ENCODE measurements at regions not wholly inside any gene's neighbourhood (a gene's known extent, or its start where the extent isn't known, plus 50 kb on each side); places are given as distances from the start of the nearest gene placed in this dataset.

DNA sequence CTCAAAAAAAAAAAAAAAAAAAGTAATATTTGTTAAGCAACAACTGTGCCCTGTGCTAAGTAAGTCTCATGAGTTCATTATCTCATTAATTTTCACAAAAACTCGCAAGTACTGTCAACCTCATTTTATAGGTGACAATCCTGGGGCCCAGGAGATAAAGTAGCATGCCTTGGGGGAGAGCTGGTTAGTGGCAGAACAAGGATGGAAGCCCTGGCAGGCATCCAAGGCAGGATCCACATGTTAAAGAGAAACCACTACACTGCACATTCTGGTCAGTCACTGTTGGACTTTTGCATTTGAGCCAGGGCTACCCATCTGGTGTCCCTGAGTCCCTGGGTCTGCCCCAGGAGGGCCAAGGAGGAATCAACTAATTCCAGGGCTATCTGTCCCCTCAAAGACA is 54.6 kb downstream of the ZFP36L2 start:
- Mint-ChIP-seq H3K36me3 (peaks cover 5% of the 10 kb centered on the region), H3K4me3 (peak overlapping the region; percentile 35), H3K27ac (peak overlapping the region; percentile 68), H3K27me3 (no peaks in the 10 kb centered on the region), H3K4me1 (ENCODE audit: low read depth) (peaks cover 81% of the 10 kb centered on the region), H3K9me3 (ENCODE audit: low read depth) (no peaks in the 10 kb centered on the region)

DNA sequence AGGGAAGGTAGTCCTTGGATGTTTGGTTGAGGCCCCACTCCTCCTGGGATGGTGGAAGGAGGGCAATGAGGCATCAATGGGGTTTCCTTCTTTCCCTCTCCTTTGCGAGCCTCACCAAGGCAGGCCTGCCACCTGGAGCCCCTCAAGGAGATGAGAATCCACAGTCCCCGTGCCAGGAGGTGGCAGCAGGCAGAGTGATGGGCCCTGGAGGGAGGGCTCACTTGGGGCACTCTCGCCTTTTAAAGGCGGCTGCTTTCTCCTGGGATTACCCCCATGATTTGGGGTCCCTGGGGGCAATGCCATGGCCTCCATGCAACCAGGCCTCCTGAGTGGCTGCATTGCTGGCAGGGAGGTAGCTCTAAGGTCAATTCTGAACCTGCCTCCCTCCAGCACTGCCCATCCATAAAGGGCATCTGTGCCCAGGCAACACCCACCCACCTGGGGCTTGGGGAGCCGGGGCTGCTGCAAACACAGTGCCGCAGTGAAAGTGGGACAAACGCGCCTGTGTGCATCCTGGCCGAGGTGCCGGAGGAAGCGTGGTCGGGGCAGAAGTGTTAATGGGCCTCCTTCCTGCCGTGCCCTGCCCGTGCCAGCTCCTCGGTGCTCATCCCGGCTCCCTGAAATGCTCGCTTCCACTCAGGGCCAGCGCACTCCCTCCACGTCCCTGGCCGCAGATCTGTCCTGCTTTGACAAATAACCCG is 55.9 kb downstream of the ZFP36L2 start:
- Mint-ChIP-seq H3K9me3 (ENCODE audit: low read depth) (no peaks in the 10 kb centered on the region), H3K36me3 (peaks cover 5% of the 10 kb centered on the region), H3K4me1 (ENCODE audit: low read depth) (peaks cover 74% of the 10 kb centered on the region), H3K27me3 (no peaks in the 10 kb centered on the region), H3K27ac (peak overlapping the region; percentile 97), H3K4me3 (peak overlapping the region; percentile 80)

DNA sequence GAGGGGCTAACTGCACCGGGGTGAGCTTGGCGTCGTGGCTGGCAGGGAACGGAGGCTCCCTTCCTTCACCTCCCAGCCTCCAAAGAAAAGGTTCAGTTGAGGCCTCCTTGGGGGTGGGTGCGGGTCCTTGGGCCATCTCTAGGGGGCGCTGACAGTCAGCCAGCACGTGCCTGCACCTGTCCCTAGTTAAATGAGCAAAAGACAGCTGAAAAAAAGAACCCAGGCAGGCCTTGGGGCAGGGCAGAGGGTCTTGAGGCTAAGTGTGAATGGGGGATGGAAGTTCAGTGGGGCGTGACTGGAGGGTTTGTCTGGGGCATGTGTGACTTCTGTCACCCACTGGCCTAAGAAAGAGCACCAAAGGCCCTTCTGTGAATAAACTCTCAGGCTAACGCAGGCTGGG is 56.4 kb downstream of the ZFP36L2 start:
- peak overlapping the region; percentile 80 for H3K4me3 Mint-ChIP-seq
- no peaks in the 10 kb centered on the region for H3K9me3 Mint-ChIP-seq (ENCODE audit: low read depth)
- H3K36me3 Mint-ChIP-seq: peaks cover 2% of the 10 kb centered on the region
- peak overlapping the region; percentile 97 for H3K27ac Mint-ChIP-seq
- H3K27me3 Mint-ChIP-seq: no peaks in the 10 kb centered on the region
- H3K4me1 Mint-ChIP-seq (ENCODE audit: low read depth): peaks cover 73% of the 10 kb centered on the region

DNA sequence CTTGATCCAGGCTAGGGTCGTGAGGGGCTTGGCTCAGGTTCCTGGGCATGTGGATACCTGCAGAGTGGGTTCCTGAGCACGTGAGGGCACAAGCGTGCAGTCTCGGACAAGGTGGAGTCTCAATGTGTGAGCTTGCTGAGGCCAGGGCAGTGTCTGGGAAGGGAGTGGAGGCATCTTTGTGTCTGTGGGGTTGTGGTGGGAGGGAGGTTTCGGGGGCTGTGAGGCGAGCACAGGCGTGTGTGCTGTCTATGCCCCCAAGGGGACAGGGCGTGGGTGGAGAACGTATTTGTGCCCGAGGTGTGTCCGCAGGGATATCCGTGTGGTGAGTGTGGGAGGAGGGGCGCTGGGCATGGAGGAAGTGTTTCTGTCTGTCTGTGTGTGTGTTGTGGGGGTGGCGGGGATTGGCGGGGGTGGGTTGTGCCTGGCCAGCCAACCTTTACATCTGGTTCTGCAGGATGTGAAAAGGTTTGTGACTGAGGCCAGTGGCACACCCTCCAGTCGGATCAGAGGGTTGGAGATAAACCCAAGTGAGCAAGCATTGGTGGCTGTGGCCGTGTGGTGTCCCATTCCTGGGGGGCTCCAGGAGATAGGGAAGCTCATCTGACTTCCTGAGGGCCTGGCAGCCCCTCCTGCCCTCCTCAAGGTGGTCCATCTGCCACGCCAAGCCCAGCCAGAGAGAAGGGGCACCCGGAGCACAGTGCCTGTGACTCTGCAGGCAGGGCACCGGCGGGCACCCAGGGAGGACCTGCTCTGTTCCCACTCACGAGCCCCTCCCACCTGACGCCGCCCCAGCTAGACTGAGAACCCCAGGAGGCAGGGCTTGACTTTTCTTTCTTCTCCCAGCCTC is 57.1 kb downstream of the ZFP36L2 start:
- peak overlapping the region; percentile 97 for H3K27ac Mint-ChIP-seq
- H3K36me3 Mint-ChIP-seq: no peaks in the 10 kb centered on the region
- no peaks in the 10 kb centered on the region for H3K27me3 Mint-ChIP-seq
- peak overlapping the region; percentile 80 for H3K4me3 Mint-ChIP-seq
- H3K4me1 Mint-ChIP-seq (ENCODE audit: low read depth): peaks cover 68% of the 10 kb centered on the region
- H3K9me3 Mint-ChIP-seq (ENCODE audit: low read depth): no peaks in the 10 kb centered on the region

DNA sequence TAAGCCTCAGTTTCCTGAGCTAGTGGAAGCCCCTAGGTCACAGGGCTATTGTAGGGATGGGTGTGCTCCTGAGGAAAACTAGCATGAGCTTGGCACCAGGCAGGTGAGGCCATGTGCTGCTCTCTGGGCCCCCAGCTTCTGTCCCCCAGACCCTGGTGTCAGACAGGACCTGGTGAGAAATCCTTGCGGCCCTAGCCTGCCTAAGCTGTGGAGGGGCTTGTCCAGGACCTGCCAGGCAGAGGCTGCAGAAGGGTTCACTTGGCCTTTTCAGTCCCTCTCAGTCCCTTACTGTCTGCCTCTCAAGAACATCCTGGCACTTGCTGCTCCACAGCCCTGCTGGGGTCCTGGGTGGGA is 58.4 kb downstream of the ZFP36L2 start:
- Mint-ChIP-seq H3K27ac (peak overlapping the region; percentile 97), H3K36me3 (peaks cover 2% of the 10 kb centered on the region), H3K9me3 (ENCODE audit: low read depth) (no peaks in the 10 kb centered on the region), H3K4me1 (ENCODE audit: low read depth) (peaks cover 63% of the 10 kb centered on the region), H3K27me3 (no peaks in the 10 kb centered on the region), H3K4me3 (peak overlapping the region; percentile 63)

DNA sequence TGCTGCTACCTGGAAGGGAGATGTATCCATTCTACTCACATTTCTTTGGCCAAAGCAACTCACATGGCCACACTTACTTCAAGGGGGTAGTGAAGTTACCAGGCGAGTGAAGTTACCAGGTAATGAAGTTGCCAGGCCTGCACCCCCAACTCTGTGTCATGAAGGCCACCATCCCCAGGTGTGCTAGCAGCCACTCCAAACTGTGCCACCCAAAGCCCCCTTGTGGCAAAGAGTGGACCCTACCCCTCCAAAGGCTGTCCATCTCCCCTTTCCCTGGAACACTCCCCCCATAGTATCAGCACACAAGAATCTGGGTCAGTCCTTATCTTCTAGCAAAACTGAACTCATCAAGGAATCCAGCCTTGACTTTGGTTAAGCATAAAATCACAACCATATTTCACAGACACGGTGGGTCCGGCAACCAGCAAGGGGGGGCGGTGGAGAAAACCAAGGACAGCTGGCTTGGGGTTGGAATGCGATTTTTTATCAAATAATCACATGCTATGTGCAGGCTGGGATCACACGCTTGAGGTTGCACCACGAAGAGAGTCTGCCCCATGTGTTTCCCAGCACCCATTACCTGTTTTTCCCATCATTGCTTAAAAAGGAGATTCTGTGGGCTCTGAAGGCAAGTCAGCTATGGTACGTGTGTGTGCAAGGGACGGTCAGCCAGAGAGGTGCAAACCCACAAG is 60.9 kb downstream of the ZFP36L2 start:
- H3K27ac Mint-ChIP-seq: no peak overlapping the region
- H3K4me3 Mint-ChIP-seq: no peak overlapping the region
- peaks cover 2% of the 10 kb centered on the region for H3K36me3 Mint-ChIP-seq
- H3K9me3 Mint-ChIP-seq (ENCODE audit: low read depth): no peaks in the 10 kb centered on the region
- peaks cover 61% of the 10 kb centered on the region for H3K4me1 Mint-ChIP-seq (ENCODE audit: low read depth)
- H3K27me3 Mint-ChIP-seq: no peaks in the 10 kb centered on the region

DNA sequence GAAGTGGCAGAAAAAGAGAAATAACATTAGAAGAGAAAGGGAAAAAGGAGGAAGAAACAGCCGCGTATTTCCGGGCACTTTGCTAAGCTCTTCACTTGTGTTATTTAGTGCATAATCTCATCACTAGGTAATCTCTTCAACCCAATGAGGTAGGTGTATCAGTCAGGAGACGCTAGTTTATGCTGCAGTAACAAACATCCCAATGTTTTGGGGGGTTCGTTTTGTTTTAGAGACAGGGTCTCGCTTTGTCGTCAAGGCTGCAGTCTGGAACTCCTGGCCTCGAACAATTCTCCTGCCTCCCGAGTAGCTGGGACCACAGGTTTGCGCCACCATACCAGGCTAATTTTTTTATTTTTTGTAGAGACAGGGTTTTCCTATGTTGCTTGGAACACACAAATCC is 61.7 kb downstream of the ZFP36L2 start:
- H3K9me3 Mint-ChIP-seq (ENCODE audit: low read depth): no peaks in the 10 kb centered on the region
- peaks cover 2% of the 10 kb centered on the region for H3K36me3 Mint-ChIP-seq
- no peaks in the 10 kb centered on the region for H3K27me3 Mint-ChIP-seq
- no peak overlapping the region for H3K4me3 Mint-ChIP-seq
- H3K4me1 Mint-ChIP-seq (ENCODE audit: low read depth): peaks cover 62% of the 10 kb centered on the region
- H3K27ac Mint-ChIP-seq: no peak overlapping the region

DNA sequence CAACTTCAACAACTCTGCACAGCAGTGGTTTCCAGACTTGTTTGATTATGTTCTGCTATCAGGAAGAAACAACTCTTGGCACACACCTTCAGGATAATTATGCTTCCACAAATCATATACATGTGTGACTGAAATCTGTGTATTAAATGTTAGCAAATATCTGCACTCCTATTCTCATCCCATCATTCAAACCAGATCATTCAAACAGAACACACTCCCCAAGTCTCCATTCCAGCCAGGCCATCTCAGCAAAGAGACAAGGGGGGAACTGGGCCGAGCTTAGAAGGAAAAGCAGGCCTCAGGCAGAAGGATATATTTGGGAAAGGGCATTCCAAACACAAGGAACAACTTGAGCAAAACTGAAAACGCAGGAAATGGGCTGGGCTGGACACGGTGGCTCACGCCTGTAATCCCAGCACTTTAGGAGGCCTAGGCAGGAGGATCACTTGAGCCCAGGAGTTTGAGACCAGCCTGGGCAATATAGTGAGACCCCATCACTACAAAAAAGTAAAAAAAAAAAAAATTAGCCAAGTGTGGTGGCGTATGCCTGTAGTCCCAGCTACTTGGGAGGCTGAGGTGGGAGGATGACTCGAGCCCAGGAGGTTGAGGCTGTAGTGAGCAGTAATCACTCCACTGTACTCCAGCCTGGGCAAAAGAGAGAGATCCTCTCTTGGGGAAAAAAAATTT is 62.7 kb downstream of the ZFP36L2 start:
- H3K27me3 Mint-ChIP-seq: no peaks in the 10 kb centered on the region
- H3K4me3 Mint-ChIP-seq: no peak overlapping the region
- no peaks in the 10 kb centered on the region for H3K9me3 Mint-ChIP-seq (ENCODE audit: low read depth)
- H3K27ac Mint-ChIP-seq: peak overlapping the region; percentile 80
- peaks cover 2% of the 10 kb centered on the region for H3K36me3 Mint-ChIP-seq
- H3K4me1 Mint-ChIP-seq (ENCODE audit: low read depth): peaks cover 62% of the 10 kb centered on the region

DNA sequence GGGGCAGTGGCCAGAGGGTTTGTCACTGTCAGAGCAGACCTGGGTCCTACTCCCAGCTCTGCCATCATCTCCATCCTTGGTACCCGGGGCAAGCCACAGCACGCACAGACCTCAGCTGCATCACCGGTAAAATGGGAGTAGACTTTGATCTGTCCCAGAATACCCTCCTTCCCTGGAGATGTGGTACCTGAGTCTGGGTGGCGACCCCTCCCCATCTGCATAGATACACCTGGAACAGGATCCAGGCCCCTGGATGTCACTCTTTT is 64.0 kb downstream of the ZFP36L2 start:
- Mint-ChIP-seq H3K36me3 (peaks cover 2% of the 10 kb centered on the region), H3K9me3 (ENCODE audit: low read depth) (no peaks in the 10 kb centered on the region), H3K27me3 (no peaks in the 10 kb centered on the region), H3K4me3 (no peak overlapping the region), H3K4me1 (ENCODE audit: low read depth) (peaks cover 63% of the 10 kb centered on the region), H3K27ac (peak overlapping the region; percentile 50)

DNA sequence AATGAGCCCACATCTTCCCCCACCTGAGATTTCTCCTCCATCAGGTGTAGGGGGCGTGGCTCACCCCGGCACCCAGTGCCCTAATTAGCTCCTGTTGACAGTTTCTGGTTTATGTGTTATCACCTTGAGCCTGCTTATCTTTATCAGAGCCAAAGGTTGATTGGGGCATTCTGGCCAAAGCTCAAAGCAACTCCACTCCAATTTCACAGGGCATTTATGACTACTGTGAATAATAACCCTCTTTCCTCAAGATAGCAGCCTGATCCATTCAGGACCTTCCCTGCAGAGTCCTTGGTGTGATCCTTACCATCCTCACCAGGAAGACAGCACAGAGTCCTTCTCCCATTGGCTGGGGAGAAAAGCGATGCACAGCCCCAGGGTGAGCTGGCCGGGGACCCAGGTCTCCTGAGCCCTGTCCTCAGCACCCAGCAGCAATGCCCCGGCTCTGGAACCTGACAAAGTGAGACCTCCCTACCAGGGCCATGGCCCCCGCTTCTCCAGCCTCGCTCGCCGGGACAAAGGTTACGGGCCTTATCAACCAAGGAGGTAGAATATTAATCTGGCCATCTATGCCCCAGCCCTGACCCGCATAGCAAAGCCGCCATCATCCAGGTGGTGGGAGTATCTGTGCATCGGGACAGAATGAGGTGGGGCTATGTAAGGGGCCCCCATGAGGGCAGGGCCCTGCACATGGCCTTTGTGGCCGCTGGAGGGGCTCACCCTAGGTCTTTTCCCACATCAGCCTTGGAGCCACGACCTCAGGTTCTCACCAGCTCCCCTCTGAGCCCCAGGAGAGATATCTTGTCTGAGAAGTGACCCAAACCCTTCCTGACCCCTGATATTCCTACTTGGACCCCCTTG is 64.5 kb downstream of the ZFP36L2 start:
- Mint-ChIP-seq H3K36me3 (peaks cover 2% of the 10 kb centered on the region), H3K4me1 (ENCODE audit: low read depth) (peaks cover 65% of the 10 kb centered on the region), H3K27ac (peak overlapping the region; percentile 61), H3K9me3 (ENCODE audit: low read depth) (no peaks in the 10 kb centered on the region), H3K27me3 (no peaks in the 10 kb centered on the region), H3K4me3 (no peak overlapping the region)

DNA sequence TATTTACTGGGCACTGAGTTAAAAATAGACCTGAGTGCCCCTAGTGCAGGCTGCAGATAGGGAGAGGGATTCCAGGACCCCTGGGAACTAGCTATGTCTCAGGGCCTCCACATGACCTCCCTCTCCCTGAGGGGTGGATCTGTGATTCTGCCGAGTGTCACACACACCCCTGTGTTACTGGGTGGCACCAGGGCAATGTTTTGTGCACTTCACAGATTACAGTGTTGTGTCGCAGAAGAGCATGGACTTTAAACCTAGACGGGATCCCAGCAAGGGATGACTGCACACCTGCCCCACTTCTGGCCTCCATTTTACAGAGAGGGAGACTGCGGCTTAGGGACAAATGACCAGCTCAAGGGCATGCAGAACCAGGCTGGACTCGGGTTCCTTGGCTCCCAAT is 65.6 kb downstream of the ZFP36L2 start:
- H3K36me3 Mint-ChIP-seq: peaks cover 2% of the 10 kb centered on the region
- no peak overlapping the region for H3K4me3 Mint-ChIP-seq
- H3K27ac Mint-ChIP-seq: peak overlapping the region; percentile 3

DNA sequence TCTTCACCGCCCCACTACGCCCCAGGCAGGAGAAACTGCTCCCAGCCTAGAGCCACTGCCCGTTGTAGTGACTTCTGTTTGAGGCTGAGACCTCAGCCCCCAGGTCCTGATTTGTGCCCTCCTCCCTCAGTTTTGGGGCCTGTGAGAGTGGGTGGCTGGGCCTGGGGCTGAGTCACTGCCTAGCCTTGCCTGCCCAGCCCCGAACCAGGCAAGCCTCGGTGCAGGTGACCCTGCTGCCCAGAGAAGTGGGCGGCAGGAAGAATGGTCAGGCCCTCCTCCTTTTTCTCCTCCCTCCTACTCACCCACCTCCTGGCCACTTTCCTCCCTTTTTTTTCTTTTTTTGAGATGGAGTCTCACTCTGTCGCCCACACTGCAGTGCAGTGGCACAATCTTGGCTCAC is 66.6 kb downstream of the ZFP36L2 start:
- H3K4me1 Mint-ChIP-seq (ENCODE audit: low read depth): peaks cover 69% of the 10 kb centered on the region

More for the DNA sequence above, 65.6 kb downstream of the ZFP36L2 start:
- Mint-ChIP-seq H3K9me3 (ENCODE audit: low read depth) (no peaks in the 10 kb centered on the region), H3K27me3 (no peaks in the 10 kb centered on the region), H3K4me1 (ENCODE audit: low read depth) (peaks cover 68% of the 10 kb centered on the region)

DNA sequence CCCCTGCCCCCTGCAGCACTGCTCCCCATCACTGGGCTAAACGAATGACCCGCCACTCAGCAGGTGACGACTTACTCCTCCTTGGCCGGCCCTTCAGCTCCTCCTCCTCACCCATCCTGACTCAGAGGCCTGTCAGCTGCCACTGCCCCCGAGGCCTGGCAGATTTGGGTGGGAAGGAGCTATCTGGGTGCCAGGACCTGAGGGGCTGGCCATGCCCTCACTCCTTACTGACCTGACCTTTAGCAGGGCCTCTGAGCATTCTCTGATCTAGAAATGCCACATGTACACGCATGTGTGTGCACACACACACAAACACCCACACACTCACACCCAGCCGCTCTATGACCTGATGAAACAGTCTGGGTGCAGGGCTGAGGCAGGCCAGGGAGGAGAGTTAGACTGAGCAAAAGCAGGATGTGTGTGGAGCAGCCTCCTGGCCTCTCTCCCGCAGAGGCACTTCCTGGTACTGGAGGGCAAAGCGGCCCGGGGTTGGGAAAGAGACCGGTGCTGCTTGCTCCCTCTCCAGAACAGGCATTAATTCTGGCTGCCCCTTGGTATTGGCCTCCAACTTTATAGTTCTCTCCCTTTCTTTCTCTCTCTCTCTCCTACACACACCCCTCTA is 68.0 kb downstream of the ZFP36L2 start:
- H3K27ac Mint-ChIP-seq: peak overlapping the region; percentile 97
- H3K9me3 Mint-ChIP-seq (ENCODE audit: low read depth): no peaks in the 10 kb centered on the region
- H3K4me1 Mint-ChIP-seq (ENCODE audit: low read depth): peaks cover 77% of the 10 kb centered on the region
- no peaks in the 10 kb centered on the region for H3K27me3 Mint-ChIP-seq
- peak overlapping the region; percentile 80 for H3K4me3 Mint-ChIP-seq
- H3K36me3 Mint-ChIP-seq: no peaks in the 10 kb centered on the region

More for the DNA sequence above, 66.6 kb downstream of the ZFP36L2 start:
- Mint-ChIP-seq H3K27ac (peak overlapping the region; percentile 97), H3K36me3 (peaks cover 2% of the 10 kb centered on the region), H3K27me3 (no peaks in the 10 kb centered on the region), H3K4me3 (peak overlapping the region; percentile 80), H3K9me3 (ENCODE audit: low read depth) (no peaks in the 10 kb centered on the region)

Data from activated naive CD8-positive, alpha-beta T cell (primary cell).